Esophagus mucosa (tissue), 1 donor: ENCODE measurements at regions not wholly inside any gene's neighbourhood (a gene's known extent, or its start where the extent isn't known, plus 50 kb on each side); places are given as distances from the start of the nearest gene placed in this dataset.

Experiments
- ATAC-seq: fragments of 200-7000 bp; cut with Tn5 transposase; one replicate; pipeline ENCODE4 v1.9.1; 2020
- donor health status: DM: yes; HTN: yes; CAD: no.

GRCh38 chr2:2575870-2576386 lies 244.9 kb upstream of the MYT1L start:
- no peak for ATAC-seq

GRCh38 chr2:2575181-2575577 lies 244.1 kb upstream of the MYT1L start:
- no peak for ATAC-seq

DNA sequence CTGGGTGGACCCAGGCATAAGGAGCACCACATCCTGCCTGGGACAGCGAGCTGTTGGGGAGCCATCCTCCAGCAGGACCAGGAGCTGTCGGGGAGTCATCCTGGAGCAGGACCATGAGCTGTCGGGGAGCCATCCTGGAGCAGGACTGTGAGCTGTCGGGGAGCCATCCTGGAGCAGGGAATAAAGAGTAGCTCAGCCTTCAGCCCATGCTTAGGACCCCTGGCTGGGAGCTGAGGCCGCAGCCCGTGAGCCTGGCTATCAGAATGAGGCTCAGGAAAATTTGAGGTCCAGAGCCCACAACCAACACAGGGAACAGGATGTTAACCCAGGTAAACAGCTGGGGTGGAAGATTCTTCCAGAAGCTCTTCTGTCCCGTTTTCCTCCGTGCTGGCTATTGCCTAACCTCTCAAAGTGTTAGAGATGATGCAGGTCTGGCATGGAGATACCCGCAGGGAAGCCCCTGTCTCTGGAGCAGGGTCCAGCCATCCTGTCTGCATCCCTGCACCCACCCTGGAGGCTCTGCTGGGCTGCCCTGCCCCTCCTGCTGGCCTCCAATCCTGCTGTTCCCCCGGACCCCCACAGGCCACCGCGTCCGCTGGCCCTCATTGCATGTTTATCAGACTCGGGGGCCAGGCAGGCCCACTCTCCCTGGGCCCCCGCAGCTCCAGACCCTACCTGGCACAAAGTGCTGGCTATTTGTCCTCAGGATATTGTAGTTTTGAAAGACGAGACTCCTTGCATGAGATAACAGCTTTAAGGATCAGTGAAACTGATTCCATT lies 243.5 kb upstream of the MYT1L start:
- ATAC-seq: no peak

- ATAC-seq: no peak
Measured at GRCh38 chr2:2573658-2574293, 242.7 kb upstream of the MYT1L start.

DNA sequence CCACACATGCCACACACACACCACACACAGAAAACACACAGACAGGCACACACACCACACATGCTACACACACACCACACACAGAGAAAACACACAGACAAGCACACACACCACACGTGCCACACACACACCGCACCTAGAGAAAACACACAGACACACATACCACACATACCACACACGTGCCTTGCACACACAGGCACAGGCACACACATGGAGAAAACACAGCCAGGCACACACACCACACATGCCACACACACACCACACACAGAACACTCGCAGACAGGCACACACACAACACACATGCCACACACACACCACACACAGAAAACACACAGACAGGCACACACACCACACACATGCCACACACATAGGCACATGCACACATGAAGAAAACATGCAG lies 242.1 kb upstream of the MYT1L start:
- no peak for ATAC-seq

DNA sequence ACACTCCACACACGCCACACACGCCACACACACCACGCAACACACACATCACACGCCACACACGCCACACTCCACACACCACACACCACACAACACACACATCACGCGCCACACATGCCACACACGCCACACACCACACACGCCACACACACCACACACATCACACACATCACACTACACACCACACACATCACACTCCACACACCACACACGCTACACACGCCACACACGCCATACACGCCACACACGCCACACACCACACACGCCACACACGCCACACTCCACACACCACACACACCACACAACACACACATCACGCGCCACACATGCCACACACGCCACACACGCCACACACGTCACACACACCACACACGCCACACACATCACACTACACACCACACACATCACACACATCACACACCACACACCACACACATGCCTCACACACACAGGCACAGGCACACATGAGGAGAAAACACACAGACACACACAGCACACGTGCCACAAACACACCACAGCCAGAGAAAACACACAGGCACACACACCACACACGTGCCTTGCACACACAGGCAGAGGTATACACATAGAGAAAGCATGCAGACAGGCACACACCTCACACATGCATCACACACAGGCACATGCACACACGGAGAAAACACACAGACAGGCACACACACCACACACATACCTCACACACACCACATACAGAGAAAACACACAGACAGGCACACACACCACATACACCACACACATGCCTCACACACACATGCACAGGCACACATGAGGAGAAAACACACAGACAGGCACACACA lies 241.5 kb upstream of the MYT1L start:
- ATAC-seq: no peak

DNA sequence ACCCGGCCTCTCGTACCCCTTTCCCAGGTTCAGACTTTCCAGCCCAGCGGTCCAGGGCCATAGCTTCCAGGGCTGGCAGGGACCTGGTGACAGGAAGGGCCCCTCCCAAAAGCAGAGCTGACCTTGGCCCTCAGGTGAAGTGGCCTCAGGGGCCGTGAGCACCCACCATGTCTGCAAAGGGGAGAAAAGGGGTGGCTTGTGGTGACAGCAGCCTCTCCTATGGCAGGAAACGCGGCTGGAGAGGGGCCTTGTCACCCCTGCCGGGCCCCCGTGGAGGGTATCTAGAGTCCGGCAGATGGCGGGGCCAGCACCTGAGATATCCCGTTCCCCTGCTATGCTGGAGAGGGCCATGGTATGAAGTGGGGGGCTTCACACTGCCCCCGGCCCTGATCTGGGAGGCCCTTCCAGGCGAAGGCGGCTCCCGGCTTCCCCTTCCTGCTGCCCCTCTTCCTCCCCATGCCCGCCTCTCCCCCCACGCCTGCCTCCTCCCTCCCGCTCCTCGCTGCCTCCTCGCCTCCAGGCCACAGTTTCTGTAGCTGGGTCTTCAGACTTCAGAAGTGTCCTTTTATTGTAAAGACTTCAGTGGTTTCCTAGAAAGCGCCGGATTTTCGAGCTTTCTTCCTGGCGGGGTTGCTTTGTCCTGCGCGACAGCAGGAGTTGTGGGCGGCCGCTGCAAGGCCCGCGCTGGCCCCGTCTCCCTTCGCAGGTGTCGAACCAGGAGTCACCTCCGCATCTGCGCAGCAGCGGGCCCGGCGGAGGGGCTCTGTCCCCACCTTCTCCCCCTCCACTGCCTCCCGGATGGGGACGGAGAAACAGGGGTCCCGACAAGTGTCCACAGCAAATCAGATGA lies 240.5 kb upstream of the MYT1L start:
- ATAC-seq: no peak

DNA sequence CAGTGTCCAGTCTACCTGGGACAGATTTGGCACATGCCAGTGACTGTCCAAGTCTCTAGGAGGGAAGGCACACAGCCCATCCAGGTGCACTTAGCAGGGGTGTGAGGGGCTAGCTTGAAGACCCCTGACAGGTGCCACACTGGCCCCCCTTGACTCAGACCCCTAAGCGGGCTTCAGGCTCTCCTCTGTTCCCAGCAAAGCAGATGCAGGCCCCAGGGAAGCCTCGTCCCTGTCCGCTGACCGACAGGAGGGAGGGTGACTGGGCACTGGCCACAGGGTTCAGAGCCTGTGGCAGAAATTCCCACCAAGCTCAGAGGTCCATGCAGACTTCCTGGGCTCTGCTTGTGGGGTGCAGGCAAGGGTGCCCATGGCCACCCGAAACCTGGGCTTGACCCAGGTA lies 239.8 kb upstream of the MYT1L start:
- no peak for ATAC-seq

- no peak for ATAC-seq
Measured at GRCh38 chr2:2570360-2570759, 239.3 kb upstream of the MYT1L start.

GRCh38 chr2:2569836-2570235 lies 238.8 kb upstream of the MYT1L start:
- ATAC-seq: no peak

DNA sequence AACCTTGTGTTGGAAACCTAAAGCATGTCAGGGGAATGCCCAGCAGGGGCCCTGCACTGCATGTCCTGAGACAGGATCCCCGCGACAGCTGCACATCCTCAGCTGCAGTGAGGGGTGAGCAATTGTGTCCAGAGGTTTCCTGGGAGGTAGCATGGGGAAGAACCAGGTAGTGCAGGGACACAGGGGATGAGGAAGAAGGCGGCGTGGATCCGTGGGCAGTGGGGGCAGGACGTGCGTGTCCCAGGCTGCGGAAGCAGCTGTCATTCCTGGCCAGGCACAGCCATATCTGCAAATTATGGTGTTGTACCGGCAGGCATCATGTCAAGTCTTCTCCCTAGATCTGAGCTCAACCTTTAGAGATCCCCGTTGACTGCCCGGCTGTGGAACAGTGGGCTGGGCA lies 238.2 kb upstream of the MYT1L start:
- no peak for ATAC-seq

- no peak for ATAC-seq
Measured at GRCh38 chr2:2568411-2568810, 237.3 kb upstream of the MYT1L start.

DNA sequence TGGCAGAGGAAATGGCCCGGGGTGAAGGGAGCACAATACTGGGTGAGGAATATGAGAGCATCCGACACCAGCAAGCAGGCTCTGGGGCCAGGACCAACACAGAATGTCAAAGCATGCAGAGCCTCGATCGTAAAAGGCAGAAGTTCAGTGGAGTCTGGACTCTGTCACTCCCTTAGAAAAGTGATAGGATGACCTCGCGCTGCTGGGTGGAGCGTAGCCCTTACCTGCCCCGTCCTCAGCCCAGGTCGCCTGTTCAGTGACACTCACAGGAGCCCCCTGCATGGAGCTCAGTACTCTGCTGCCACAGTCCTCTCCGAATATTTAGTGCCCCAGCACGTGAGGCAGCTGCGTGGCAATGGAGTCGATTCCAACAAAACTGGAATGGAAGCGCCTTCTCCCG lies 236.7 kb upstream of the MYT1L start:
- no peak for ATAC-seq

GRCh38 chr2:2566396-2567323 lies 235.6 kb upstream of the MYT1L start:
- ATAC-seq: no peak

GRCh38 chr2:2565671-2566070 lies 234.6 kb upstream of the MYT1L start:
- ATAC-seq: no peak

DNA sequence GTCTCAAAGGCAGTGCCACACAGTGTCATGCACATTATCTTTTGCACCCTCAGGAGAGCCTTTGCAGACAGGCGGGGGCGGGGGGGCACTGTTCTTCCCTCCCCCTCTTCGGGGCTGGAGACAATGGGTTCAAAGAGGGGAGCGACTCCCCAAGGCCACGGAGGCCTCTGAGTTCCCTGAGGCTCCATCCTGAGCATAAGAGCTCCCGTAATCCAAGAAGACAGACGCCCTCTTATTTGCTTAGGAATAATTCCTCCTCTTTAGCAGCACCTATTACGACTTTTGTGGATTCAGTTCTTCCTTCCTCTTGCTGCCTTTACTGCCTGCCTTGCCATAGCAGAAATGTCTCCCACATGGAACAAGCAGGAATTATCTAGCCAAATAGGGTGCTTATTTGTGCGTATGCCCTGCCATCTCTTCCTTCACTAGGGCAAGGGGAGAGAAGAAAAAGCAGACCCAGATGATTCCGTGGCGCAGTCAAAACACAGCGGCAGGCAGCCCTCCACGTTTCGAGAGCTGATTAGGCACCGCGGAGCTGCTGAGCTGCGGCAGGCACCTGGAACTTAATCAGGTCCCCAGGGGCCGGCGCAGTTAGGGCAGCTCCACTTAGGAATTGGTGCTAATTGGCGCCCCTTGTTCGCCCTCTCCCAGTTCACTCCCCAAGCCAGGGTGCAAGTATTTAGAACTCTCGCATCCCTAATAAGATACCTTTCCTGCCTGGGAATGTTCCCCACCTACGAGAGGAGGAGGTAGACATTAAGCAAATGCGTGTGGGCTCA lies 233.4 kb upstream of the MYT1L start:
- ATAC-seq: no peak

GRCh38 chr2:2563309-2563860 lies 232.3 kb upstream of the MYT1L start:
- no peak for ATAC-seq

DNA sequence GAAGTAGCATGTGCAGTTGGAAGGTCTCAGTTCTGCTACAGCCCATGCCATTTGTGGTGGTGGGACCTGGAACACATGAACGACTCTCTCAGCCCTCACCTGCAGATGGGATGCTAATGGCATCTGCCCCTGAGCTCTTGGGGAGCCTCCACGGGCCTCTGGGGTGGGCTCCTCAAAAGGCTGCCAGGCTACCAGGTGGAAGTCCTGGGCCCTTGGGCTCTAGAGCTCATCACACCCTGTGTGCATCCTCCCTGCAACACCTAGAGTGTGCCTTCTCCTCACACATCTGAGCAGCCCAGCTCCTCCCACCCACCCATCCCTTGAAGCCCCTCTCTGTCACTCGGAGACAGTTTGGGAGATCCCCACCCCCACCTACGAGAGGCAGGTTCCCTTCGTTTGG lies 231.8 kb upstream of the MYT1L start:
- no peak for ATAC-seq

DNA sequence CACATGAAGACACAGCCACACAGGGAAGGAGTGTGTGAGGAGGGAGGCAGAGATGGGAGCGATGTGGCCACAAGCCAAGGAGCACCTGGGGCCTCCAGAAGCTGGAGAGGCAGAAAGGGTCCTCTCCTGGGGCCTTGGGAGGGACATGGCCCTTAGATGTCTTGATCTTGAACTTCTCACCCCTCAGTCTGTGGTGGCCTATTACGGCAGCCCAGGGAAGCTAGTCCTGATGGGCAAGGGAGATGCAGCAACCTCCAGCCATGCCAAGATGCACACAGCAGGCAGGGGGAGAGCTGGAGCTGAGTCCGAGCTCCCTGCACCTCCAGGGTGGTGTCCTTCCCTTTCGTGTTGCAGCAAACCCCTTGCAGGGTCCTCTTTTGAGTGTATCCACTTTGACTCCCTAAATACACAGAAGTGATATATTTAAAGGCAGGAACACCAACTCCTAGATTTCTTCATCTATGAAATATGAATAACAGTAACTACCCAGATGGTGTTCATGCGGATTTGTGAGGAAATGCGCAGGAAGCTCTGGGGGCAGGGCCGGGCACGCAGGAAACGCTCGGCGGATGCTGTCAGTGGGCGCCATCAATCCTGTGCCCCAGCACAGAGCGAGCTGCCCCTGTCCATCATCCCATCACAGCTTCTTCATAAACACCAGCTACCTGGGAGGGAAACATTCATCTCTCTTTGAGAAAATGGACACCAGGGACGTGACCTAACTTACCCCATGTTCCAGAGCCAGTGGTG lies 230.4 kb upstream of the MYT1L start:
- ATAC-seq: no peak
